Natural killer cell treated with Interleukin-12 subunit alpha and Interleukin-12 subunit beta and Interleukin-15 and Interleukin-18, amount 100 ng/mL, for 72 hours (primary cell): ENCODE measurements at regions not wholly inside any gene's neighbourhood (a gene's known extent, or its start where the extent isn't known, plus 50 kb on each side); places are given as distances from the start of the nearest gene placed in this dataset.

Experiments
- ATAC-seq, 2 donors: fragments of 150-1000 bp; cut with Tn5 transposase in 1 of 2; sonication (Bioruptor Pico), chemical (Tn5 transposase) in 1 of 2; 2 replicates each; pipeline ENCODE4 v1.10.0; 2021
- DNase-seq: peaks from one replicate; pipeline ENCODE4 v3.0.0; 2022; ENCODE audit warnings: low spot score
- H3K27ac Mint-ChIP-seq, 2 donors: 1 replicate in 1 of 2; 2 replicates in 1 of 2; pipeline ENCODE4 v1.8.0; 2022; ENCODE audit warnings: mixed read lengths in 2 of 2, mild to moderate bottlenecking in 1 of 2, moderate library complexity in 1 of 2
- H3K27me3 Mint-ChIP-seq, 2 donors: 1 replicate in 1 of 2; 2 replicates in 1 of 2; pipeline ENCODE4 v1.8.0; 2022; ENCODE audit warnings: mixed read lengths in 2 of 2
- H3K36me3 Mint-ChIP-seq: one replicate; pipeline ENCODE4 v1.8.0; 2022; ENCODE audit warnings: mixed read lengths
- H3K4me1 Mint-ChIP-seq, 2 donors: 1 replicate in 1 of 2; 2 replicates in 1 of 2; pipeline ENCODE4 v1.8.0; 2022; ENCODE audit warnings: low read depth in 2 of 2, mixed read lengths in 2 of 2, mild to moderate bottlenecking in 1 of 2
- H3K4me3 Mint-ChIP-seq: one replicate; pipeline ENCODE4 v1.8.0; 2022; ENCODE audit warnings: mixed read lengths
- H3K9me3 Mint-ChIP-seq: 2 replicates; pipeline ENCODE4 v1.8.0; 2022; ENCODE audit warnings: mixed read lengths

DNA sequence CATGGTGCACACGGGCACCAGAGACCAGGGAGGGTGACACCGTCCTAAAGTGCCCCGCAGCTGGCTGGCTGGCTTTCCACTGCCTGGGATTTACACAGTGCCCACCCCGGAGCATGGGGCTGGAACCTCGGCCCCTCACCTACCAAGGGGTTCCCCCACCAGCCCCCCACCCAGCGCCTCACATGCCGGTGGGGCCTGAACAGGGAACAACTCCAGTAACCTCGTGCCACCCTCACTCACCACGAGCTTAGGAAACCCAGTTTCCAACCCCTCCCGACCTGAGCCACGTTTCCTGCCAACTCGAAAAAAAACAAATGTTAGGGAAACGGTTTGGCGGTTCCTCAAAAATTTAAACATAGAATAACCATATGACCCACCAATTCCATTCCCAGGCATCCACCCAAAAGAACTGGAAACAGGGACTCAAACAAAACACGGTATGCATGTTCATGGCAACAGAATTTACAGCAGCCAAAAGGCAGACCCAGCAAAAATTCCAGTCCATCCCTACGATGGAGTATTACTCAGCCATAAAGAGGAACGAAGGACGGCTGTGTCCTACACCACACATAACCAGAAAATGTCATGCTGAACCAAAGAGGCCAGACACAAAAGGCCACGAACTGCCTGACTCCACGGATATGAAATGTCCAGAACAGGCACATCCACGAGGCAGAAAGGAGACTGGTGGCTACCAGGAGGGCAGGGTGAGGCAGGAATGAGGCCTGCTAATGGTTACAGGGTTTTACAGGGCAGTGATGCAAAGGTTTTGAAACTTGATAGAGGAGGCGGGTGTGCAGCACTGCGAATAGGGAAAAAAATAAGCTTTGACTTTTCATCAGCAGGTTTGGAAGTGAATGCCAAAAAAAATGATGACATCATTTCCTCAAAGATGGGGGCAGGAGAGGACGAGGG is 68.9 kb downstream of the NCOR2 start:
- DNase-seq (no peak), ATAC-seq (no peak)
- no peak overlapping the region for H3K4me3 Mint-ChIP-seq
- peaks cover 20 to 34% of the 10 kb centered on the region in 2 donors for H3K4me1 Mint-ChIP-seq
- no peaks in the 10 kb centered on the region for H3K9me3 Mint-ChIP-seq
- no peaks in the 10 kb centered on the region for H3K27me3 Mint-ChIP-seq
- no peak overlapping the region for H3K27ac Mint-ChIP-seq
- no peaks in the 10 kb centered on the region for H3K36me3 Mint-ChIP-seq

GRCh38 chr12:124497658-124498057 is 69.8 kb downstream of the NCOR2 start:
- Mint-ChIP-seq H3K27ac (no peak overlapping the region), H3K4me3 (no peak overlapping the region), H3K36me3 (no peaks in the 10 kb centered on the region), H3K9me3 (no peaks in the 10 kb centered on the region), H3K27me3 (no peaks in the 10 kb centered on the region), H3K4me1 (peaks cover 24 to 38% of the 10 kb centered on the region in 2 donors)
- ATAC-seq (no peak), DNase-seq (no peak)

GRCh38 chr12:124497039-124497438 is 70.4 kb downstream of the NCOR2 start:
- H3K36me3 Mint-ChIP-seq: no peaks in the 10 kb centered on the region
- no peak overlapping the region for H3K4me3 Mint-ChIP-seq
- no peaks in the 10 kb centered on the region for H3K27me3 Mint-ChIP-seq
- no peaks in the 10 kb centered on the region for H3K9me3 Mint-ChIP-seq
- no peak for DNase-seq
- H3K4me1 Mint-ChIP-seq: peaks cover 24 to 35% of the 10 kb centered on the region in 2 donors
- no peak overlapping the region for H3K27ac Mint-ChIP-seq
- no peak for ATAC-seq

DNA sequence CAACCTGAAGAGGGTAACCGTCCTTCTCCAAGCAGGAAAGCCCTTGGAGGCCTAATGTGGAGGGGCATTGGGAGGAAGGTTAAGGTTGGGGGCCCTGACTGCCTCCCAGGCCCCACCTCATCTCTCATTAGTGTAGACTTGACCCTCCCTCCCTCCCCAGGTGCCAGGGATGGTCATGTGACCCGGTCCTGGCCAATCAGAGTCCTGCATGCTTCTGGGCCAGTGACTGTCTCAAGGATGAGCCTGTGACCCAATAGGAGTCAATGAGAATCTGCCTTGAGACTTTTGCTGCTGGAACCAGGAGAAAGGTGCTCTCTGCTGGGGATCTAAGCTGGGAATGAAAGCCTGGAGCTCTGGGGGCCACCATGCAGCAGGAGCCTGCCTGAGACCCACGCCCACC is 70.8 kb downstream of the NCOR2 start:
- H3K9me3 Mint-ChIP-seq: no peaks in the 10 kb centered on the region
- no peaks in the 10 kb centered on the region for H3K27me3 Mint-ChIP-seq
- no peak overlapping the region for H3K27ac Mint-ChIP-seq
- H3K4me1 Mint-ChIP-seq: peaks cover 24 to 35% of the 10 kb centered on the region in 2 donors
- H3K4me3 Mint-ChIP-seq: no peak overlapping the region
- ATAC-seq: no peak
- no peaks in the 10 kb centered on the region for H3K36me3 Mint-ChIP-seq
- DNase-seq: no peak

- H3K27ac Mint-ChIP-seq: no peak overlapping the region
- no peaks in the 10 kb centered on the region for H3K27me3 Mint-ChIP-seq
- no peaks in the 10 kb centered on the region for H3K9me3 Mint-ChIP-seq
- ATAC-seq (no peak), DNase-seq (no peak)
- no peak overlapping the region for H3K4me3 Mint-ChIP-seq
- H3K36me3 Mint-ChIP-seq: no peaks in the 10 kb centered on the region
- H3K4me1 Mint-ChIP-seq: peaks cover 24 to 40% of the 10 kb centered on the region in 2 donors
Observed at GRCh38 chr12:124495194-124495983, 72.0 kb downstream of the NCOR2 start.

DNA sequence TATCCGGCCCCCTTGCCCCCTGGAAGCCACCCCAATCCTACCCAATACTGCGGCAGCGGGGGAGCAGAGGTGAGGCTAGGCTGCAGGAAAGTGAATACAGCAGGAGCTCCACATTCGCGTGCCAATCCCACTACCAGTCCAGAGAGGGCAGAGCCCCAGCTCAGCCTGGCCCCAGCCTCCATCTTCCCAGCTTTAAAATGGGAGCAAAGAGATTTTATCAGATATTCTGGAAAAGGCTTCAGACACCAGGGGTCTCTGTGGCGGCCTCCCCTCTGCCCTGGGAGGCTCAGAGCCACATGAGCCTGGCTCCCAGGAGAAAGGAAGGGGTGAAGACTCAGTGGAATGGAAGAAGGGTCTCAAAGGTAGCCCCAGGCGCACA is 72.7 kb downstream of the NCOR2 start:
- no peaks in the 10 kb centered on the region for H3K36me3 Mint-ChIP-seq
- no peaks in the 10 kb centered on the region for H3K27me3 Mint-ChIP-seq
- H3K27ac Mint-ChIP-seq: no peak overlapping the region
- H3K9me3 Mint-ChIP-seq: no peaks in the 10 kb centered on the region
- H3K4me1 Mint-ChIP-seq: peaks cover 24 to 38% of the 10 kb centered on the region in 2 donors
- no peak overlapping the region for H3K4me3 Mint-ChIP-seq
- ATAC-seq (no peak), DNase-seq (no peak)

DNA sequence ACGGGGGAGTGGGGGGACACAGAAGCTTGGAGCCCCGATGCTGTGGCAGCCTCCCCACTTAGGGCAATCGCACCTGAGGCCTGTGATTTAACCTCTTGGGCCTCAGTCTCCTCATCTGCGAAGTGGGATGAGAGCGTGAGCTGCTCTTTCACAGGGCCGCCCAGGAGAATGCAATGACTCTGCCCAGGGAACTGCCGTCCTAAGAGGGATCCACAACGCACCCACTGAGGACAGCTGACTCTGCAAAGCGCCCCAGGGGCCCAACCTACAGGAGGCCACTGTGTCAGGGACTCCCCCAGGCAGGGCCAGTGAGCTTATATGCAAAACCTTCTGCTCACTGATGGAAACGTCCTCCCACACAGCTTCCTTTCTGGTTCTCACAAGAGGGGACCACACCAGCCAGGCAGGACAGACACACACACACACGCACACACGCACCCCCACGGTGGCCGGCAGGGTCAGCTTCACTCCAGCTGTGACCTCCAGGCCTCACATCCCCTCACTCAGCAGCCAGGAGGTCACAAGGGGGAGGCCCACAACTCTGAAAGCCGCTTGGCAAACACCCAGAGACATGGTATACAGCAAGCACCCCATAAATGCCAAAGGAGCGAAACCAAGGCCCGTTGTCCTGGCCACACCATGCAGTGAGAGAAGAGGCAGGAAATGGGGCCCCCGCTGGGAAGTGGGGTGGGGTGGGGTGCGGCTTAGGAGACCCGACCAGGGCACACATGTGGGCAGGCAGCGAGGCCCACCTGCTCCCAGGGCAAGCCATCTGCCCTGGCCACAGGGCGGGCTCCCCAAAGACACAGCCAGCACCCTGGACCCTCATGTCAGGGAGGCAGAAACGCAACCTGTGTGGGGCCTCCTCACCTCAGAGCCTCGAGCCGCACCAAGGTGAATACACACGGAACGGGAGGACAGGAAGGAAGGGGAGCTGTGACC is 73.3 kb downstream of the NCOR2 start:
- no peaks in the 10 kb centered on the region for H3K9me3 Mint-ChIP-seq
- H3K27me3 Mint-ChIP-seq: no peaks in the 10 kb centered on the region
- peaks cover 20 to 35% of the 10 kb centered on the region in 2 donors for H3K4me1 Mint-ChIP-seq
- peak overlapping the region; percentile 69 for H3K4me3 Mint-ChIP-seq
- ATAC-seq (peak; percentile 94), DNase-seq (peak; percentile 88)
- H3K36me3 Mint-ChIP-seq: no peaks in the 10 kb centered on the region
- peak overlapping the region; percentile 75 to 87 for H3K27ac Mint-ChIP-seq

DNA sequence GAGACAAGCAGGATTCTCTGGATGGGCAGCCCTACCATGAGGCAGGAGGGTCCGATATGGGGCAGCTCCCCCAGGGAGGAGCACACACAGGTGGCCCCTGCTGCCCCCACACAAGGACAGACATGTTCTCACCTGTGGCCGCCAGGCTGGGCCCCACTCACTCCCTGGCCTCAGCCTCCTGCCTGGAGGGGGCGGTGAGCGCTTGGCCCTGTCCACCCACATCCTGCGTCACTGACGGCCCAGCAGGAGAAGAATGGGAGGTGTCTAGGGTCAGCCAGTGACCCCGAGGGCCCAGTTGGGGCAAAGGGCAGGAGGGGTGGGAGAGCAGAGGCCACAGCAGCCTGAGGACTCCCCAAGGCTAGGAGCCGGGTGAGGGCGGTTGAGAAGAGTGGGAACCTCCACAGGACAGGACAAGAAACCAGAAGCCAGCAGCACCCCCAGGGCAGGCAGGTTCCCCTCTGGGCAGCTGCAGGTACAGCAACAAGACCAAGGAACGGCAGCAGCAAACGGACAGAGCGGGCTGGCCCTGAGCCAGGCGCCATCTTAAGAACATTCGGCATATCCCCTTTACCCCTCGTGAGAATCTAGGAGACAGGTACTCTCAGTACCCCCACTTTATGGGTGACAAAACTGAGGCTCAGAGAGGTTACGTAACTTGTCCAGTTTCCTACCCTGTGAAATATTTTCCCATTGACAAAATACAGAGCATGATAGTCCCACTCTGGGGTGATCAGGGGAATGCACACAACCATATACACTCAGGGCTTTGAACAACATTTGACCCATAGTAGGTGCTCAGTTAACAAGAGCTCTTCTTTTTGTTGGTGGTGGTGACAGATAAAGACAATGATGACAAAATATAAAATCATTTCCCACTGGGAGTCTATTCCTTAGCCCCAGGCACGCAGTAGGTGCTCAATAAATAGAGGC is 74.3 kb downstream of the NCOR2 start:
- H3K4me1 Mint-ChIP-seq: peaks cover 13 to 31% of the 10 kb centered on the region in 2 donors
- DNase-seq (no peak), ATAC-seq (no peak)
- H3K27me3 Mint-ChIP-seq: no peaks in the 10 kb centered on the region
- peak overlapping the region; percentile 75 to 87 for H3K27ac Mint-ChIP-seq
- H3K4me3 Mint-ChIP-seq: peak overlapping the region; percentile 69
- no peaks in the 10 kb centered on the region for H3K9me3 Mint-ChIP-seq
- H3K36me3 Mint-ChIP-seq: no peaks in the 10 kb centered on the region

GRCh38 chr12:124491856-124492420 is 75.5 kb downstream of the NCOR2 start:
- Mint-ChIP-seq H3K27me3 (no peaks in the 10 kb centered on the region), H3K36me3 (no peaks in the 10 kb centered on the region), H3K4me3 (no peak overlapping the region), H3K9me3 (no peaks in the 10 kb centered on the region), H3K4me1 (peaks cover 13 to 28% of the 10 kb centered on the region in 2 donors), H3K27ac (no peak overlapping the region)
- DNase-seq (no peak), ATAC-seq (no peak)

- peak overlapping the region in 1 of 2 donors; percentile 35 for H3K27ac Mint-ChIP-seq
- H3K4me1 Mint-ChIP-seq: peaks cover 13 to 28% of the 10 kb centered on the region in 2 donors
- no peaks in the 10 kb centered on the region for H3K36me3 Mint-ChIP-seq
- DNase-seq: no peak
- H3K27me3 Mint-ChIP-seq: no peaks in the 10 kb centered on the region
- H3K9me3 Mint-ChIP-seq: no peaks in the 10 kb centered on the region
- H3K4me3 Mint-ChIP-seq: no peak overlapping the region
- ATAC-seq: no peak
Observed at GRCh38 chr12:124491310-124491709, 76.1 kb downstream of the NCOR2 start.

DNA sequence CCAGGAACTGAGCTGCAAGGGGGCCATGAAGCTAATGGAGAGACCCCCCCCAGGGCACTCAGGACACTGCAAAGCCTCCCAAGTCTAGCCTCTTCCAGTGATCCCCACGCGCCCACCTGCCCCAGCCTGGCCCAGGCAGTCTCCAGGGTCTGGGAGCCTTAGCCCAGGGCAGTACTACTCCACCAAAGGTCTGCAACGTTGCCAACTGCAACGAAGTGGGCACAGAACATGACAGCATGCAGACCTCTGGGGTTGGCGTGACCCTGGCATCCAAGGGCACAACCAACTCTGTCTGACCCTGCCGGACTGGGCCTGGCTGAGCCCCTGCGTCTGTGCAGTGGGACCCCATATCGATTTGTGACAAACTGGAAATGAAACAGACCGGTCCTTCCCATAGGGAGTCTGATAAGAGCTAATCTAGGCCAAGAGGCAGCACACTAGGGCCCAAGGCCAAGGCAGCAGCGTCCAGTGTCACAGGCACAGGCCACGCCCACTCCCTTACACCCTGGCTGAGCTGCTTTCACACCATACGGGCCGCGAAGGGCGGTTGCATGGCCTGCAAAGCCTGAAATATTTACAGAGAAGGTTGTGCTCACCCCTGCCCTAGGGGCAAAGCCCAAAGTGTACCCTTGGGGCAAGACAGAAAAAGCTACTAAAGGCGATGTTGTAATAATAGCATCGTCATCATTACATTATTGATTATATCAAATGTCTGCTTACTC is 76.7 kb downstream of the NCOR2 start:
- Mint-ChIP-seq H3K27me3 (no peaks in the 10 kb centered on the region), H3K36me3 (no peaks in the 10 kb centered on the region), H3K9me3 (no peaks in the 10 kb centered on the region), H3K27ac (peak overlapping the region in 1 of 2 donors; percentile 35), H3K4me1 (peaks cover 13 to 30% of the 10 kb centered on the region in 2 donors), H3K4me3 (no peak overlapping the region)
- DNase-seq (no peak), ATAC-seq (no peak)
